ENCODE measurements at regions not wholly inside any gene's neighbourhood (a gene's known extent, or its start where the extent isn't known, plus 50 kb on each side); places are given as distances from the start of the nearest gene placed in this dataset.

DNA sequence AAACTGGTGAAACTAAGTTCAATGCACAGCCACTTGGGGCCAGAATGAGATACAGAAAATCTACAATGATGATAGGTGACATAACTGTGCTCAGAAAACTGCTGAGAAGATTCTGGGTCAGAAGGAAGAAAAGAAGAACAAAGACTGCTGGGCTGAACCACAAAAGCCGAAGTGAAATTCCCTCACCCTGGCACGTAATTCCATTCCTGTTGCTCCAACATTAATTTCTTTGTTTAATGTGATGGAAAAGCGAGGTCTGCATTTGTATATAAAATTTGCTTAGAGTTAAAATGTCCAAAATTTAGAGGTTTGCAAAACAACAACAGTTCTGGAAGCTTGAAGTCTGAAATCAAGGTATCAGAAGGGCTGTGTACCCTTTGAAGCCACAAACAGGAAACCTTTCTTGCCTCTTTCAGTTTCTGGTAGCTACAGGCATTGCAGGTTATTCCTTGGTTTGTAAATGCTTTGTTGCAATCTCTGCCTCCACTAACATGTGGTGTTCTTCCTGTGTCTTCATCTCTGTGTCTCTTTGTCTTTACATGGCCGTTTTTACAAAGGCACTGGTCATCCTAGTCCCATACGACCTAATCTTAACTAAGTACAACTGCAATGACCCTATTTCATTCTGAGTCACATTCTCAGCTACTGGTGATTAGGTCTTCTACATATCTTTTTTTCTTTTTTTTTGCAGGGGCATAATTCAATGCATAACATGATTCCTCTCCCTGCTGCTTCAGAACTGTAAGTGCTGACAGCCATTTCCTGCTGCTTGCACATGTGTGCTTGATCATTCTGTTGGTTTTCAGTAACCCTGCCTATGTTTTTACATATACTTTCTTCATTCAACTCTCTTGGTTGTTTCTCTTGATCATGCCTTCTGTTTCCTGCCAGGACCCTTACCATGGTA, 603.0 kb upstream of the CDH8 start:
- peak; percentile 87 for DNase-seq

DNA sequence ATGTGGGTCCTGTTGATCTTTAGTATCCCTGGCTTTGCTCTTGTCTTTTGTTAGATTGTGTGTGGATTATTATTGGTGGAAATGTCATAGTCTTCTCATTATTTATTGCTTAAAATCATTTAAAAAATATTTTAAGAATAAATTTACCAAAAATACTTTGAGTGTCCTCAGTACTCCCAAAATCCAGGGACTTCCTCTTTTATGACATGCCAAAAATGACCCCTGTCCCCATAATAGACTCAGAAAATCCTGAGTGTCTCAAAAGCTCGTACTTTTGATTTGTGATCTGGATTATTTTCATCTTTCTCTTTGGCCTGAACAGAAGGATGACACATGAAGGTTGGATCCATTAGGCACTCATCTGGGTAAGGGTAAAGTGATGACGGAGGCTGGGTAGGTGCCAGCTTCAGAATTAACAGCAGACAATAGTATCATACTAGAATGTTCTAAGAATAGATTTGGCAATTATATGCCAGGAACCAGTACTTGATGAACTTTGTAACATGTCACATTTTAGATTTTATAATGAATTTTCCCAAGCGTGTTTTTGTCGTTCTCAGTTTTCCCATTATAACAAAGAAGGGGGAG, 602.2 kb upstream of the CDH8 start:
- peak; percentile 65 for DNase-seq

DNA sequence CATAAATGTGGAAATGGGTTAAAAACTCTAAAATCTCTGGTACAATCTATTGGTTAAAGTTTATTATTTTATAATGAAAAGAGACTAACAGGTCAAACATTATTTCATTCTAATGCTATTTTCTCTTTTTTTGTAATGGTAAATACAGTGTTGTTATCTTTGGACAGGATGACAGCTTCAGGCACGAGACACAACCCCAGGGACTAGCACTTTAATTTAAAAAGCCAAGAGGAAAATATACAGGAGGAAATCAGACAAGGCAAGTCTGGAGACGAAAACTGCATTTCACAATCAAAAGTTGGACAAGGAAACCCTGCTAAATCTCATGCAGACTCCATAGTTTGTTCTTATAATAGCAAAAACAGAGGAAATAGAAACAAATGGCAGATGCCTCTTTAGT, 589.1 kb upstream of the CDH8 start:
- peak; percentile 50 for DNase-seq

DNA sequence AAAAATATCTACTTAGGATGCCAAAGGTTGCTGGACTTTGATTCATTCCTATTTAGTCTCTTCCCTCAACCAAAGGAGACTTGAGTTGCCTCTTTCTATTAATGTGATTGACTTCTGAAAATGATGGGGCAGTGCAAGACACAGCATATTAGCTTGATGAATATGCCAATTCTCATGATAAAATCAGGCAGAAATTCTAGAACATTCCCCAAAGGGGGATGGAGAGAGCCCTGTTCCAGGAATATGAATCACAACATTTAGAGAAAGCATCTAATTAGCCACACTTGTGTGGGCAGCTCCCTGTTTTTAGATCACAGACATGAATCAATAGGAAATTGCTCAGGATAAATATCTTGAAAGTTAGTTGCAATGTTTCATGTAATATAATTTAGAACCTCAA, 584.0 kb upstream of the CDH8 start:
- DNase-seq = no peak

DNA sequence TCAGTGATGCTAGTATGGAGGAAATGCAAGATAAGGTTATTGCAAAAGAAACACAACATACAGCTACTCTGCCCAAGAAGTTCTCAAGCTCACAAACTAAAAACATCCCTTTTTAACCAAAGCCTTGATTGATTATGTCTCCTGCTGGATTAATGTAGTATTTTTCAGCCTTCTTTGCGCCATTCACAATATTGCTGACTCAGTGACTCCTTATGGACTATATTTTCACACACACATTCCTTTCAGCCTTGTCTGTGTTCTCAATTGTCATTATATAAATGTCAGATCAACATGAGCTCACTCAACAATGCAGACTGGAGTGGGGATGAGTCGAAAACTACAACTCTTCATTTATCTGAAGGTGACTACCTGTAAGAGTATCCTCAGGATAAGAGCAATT, 579.3 kb upstream of the CDH8 start:
- no peak for DNase-seq

DNA sequence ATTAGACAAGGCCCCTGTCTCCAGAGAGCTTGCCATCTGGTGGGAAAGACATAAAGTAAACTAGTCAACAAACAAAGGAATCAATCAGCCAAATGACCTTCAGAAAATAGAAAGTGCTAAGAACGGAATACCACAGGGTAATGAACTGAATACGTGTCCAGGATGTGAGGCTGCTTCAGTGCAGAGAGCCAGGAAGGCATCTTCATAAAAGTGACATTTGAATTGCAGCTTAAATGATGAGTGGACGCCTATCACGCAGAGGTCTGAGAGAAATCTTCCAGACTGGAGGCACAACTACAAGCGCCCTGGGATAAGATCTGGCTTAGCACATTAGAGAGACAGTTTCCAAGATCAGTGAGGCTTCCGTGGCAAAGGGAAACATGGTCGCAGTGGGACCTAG, 574.1 kb upstream of the CDH8 start:
- DNase-seq = no peak

DNA sequence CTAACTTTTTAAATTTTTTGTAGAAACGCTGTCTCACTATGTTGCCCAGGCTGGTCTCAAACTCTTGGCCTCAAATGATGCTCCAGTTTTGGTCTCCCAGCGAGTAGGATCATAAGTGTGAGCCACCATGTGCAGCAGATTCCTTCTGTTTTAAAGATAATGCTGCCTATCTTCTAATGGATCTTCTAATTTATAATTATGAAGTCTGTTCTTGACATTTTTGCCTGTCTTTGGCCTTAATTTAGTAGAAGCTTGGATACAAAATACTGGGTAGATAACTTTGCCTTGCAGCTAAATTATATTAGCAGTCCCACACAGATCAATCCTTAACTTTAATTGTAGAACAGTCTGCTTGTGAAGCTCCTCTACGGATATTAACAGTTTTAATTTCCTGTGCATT, 566.6 kb upstream of the CDH8 start:
- DNase-seq = no peak

DNA sequence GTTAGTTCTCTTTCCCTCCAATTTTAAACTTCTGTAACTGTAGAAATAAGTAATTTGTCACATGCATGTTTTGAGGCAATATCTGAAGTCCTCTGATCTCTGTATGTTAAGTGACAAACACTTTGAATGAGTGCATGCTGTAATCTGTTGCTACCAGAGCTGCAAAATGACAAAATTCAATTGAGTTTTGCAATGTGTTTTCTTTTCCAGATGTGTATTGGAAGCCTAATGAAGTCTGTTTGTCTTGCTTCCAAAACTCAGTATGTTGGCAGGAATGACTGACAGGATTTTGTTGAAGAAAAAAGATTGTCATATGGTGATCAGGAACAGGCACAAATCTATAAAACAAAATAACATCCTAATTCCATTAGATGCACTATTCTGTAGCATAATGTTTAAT, 561.6 kb upstream of the CDH8 start:
- peak; percentile 89 for DNase-seq

DNA sequence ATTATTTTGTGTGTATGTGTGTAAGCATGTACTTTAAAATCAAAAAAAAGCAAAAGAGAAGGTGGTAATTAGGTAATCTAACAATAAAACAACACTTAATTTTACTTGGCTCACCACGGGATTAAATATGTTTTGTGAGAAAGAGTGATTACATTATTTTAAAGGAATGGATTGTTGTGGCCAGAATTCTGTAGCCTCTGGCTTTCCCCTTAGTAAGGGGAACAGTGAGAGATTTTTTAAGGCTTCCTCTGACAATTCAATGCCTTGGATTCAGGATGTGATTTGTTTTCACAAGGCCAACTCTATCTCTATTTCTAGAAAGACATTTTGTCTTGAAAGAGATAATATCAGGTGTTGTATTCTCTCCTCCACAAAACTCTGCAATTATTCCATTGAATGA, 560.3 kb upstream of the CDH8 start:
- peak; percentile 35 for DNase-seq

DNA sequence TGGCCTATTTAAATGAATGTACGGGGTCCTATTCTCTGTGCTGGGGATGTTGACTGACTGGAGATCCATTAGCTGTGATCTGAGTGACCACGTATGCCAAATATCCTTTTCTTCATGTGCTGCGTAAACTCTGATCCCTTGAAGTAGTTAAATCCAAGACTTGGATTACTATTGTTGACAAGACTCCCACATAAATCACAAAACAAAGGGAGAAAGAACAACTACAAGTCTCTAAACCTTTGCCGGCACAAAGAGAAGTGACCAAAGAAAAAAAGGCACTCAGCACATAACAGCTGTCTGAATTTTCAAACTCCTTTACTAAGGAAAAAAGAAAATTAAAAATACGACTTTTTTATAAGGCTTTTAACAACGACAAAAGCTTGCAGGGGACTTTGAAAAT, 559.9 kb upstream of the CDH8 start:
- DNase-seq = no peak

DNA sequence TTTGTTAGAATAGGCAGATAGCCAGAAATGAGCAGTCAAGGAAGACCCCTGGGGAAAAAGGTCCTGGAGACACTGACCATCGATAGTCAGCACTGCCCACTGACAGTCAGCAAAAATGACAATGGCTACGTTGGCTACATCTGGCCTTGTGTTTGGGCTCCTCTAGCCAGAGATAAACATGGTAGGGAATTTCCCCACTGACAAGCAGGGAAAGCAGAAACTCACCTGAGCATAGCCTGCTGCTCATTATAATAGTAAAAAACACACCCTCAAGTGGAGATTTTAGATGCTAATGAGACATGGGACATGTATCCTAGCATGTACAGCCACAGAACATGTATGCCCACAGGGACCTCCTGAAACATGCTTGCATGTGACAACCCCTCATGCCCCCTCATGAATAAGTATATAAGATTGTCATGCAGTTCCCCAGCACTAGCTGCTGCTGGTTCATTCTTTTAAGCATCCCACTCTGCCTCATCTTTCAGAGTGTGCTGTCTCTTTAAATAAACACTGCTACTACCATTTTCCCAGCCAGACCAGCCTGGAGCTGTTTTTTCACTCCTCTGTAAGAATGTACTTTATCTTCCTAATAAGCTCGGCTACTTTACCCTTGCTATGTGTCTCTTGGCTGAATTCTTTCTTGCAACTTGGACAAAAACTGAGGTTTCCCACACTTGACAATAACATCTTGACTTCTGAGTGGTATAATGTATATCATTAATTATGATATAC, 550.1 kb upstream of the CDH8 start:
- DNase-seq = no peak

DNA sequence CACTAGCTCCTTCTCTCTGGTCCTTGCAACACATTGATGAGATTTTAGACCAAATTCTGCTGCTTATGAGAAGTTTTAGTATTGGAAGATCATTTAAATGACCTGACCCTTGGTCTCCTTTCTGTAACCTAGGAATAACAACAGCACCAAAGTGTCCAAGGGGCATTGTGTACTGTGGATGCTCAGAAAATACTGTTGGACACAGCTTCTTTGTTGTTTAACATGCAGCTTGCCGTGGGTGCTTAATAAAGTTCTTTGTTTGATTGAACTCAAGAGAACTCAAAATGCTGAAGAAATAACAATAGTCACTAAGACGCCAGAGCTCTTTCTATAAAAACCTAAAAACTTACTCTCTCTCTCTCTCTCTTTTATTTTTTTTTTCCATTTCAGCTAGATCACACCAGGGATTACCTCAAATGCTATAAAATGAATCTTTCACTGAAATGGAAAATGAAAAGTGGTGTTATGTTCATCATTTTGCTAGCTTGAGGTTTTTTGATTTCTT, 548.9 kb upstream of the CDH8 start:
- DNase-seq = no peak

DNA sequence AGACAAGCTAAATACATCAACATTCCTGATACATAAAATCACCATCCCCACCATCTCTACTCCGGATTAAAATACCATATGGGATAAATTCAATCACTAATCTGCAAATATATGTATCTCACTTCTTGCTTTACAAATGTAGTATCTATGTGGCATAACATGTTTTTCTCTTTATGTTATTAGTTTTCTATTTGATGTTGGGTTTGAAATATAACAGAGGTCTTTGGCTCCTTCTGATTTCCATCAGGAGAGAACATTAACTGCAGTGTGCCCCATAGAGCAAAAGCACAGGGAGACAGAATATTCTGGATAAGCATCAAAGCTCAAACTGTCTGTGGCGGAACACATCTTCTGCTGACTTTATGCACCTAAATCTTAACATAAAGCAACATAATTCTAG, 547.2 kb upstream of the CDH8 start:
- peak; percentile 9 for DNase-seq

DNA sequence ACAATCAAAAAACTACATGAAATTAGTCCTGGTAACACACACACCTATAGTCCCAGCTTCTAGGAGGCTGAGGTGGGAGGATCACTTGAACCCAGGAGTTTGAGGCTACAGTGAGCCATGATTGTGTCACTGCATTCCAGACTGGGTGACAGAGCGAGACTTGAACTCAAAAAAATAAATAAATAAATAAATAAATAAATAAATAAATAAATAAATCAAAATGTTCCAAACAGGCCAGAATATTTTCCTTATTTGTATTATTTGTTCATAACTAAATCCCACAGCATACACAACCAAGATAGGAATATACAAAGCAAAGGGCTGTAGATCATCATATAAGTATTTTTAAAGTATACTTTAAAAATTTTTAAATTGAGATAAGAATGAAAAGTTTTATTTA, 537.2 kb upstream of the CDH8 start:
- DNase-seq = no peak

DNA sequence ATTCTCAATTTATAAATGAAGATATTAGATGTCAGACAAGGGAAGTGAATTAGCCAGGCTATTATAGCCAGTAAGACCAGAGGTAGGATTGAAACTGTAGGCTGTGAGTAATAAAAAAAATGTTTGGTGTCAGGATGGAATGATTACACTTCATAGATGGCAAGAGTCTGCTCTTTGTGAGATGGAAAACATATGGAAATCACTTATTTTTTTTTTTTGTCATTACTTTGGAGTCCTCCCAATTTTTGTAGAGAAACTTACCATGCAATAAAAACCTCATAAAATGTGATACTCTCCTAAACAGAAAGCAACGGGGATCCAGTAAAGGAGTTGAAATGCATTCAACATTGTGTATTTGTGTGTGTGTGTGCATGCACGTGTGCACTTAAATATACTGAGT, 532.7 kb upstream of the CDH8 start:
- peak; percentile 48 for DNase-seq

DNA sequence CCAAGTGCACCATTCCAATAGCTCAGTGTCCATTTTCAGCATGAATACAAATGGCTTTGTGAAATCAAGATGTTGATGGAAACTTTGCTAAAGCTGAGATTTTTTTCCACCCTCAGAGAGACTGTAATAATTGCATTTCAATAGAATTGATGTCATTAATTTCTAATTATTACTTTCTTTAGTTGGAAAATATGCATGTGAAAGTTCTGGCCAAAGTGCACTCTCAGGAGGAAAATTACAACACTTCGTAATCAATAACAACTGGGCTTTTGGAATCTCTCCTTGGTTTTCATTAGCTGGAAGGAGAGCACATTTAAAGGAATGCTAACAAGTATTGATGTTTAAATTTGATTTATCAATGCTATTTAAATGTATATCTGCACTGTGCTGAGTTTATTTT, 529.5 kb upstream of the CDH8 start:
- DNase-seq = peak; percentile 83

DNA sequence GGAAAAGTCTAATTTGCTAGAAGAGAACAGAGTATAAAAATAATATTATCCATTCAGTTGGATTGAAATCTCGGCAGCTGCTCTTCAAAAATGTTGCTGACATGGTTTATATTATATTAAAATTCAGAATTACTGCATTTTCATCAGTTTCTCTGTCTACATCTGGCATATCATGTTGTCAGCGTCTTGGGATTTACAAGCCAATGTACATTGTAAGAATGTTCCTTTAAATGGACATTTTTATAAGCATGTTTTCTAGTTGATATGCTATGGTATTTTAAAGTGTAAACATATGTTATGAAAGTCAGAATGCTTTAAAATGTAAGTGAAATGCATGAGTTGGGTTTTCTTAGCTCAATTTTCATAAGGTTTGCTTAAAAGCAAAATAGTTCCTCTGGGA, 528.1 kb upstream of the CDH8 start:
- DNase-seq = peak; percentile 85

DNA sequence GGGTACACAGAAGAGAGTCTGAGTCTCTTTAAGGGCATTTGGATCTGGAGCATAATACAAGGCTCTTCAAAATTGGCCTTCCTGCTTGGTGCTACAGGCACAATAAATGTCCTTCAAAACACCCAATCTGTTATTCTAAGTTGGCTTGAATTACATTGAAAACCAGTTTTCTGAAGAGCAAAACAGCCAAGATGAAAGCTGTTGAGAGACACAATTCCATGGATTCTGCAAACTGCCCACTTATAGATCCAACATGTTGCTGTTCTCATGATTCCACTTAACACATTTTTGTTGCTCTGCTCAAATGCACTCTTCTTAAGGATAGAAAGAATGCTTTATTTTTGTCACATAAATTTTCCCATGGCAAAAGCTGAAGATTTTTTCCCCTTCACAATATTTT, 525.9 kb upstream of the CDH8 start:
- DNase-seq = no peak

DNA sequence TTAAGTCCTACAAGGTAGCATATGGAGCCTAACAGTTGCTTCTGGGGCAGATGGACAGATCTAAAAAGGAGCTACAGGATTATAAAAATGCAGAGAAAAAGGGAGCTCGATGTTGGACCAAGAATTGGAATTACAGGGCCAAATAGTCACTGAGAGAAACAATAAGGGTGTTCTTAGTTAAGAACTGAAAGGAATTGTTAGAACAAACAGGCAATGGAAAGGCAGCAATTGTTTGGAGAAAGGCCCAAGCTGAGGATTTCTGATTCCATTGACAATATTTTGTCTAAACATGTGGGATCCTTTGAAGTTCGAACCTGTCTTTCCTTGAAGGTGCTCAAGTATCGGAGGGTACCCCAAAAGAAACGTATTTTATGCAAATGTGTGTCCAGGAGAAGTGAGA, 513.6 kb upstream of the CDH8 start:
- DNase-seq = no peak

DNA sequence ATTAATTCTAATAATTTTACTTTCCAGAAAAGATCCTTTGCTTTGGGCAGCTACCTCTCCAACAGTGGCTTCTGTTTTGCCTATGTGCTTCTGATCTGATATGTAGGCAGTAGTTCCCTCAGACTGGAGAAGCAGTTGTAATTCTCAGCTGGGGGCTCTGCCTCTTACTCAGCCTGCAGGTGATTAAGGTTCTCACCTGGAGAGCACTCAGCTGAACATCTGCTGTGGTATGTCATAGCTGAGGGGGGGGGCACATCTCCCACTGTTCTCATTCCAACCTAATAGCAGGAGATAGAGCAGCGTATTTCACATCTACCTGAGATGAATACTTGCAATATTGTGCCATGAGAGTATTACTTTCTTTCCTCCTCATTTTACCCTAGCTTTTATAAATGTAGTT, 511.9 kb upstream of the CDH8 start:
- no peak for DNase-seq

DNA sequence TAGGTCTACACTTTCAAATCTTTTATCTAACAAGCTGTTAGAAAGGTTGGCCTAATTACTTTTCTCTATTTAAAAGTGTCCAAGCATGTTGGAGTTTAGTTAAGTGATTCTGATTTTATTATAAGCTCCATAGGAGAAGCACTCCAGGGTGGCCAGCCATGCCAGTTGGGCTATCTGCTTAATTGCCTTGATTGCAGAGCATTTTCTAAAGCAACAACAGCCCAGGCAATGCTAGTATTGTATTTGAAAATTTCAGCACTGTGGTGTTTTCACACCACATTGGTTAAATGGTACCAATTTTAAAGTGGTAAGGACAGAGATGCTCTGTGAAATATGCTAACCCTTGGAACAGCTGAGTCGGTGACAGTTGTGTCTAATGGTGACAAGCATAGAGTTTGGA, 510.5 kb upstream of the CDH8 start:
- DNase-seq = no peak

DNA sequence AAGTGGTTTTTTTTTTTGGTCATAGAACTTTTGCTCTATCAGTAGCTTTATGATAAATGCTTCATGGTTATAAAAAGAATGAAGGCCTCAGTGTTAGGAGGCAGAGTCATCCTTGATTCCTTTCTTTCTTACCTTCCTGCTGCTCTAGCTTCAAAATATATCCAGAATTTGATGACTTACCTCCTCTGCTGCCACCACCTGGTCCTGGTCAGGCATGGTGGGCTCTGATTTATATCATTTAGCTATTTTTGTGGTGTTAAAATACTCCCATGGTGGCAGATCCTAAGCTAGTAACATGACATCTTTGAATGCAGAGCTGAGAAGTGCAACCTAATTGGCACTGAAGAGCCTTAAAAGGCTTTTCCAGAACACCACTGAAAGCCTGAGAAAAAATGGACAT, 508.8 kb upstream of the CDH8 start:
- no peak for DNase-seq

DNA sequence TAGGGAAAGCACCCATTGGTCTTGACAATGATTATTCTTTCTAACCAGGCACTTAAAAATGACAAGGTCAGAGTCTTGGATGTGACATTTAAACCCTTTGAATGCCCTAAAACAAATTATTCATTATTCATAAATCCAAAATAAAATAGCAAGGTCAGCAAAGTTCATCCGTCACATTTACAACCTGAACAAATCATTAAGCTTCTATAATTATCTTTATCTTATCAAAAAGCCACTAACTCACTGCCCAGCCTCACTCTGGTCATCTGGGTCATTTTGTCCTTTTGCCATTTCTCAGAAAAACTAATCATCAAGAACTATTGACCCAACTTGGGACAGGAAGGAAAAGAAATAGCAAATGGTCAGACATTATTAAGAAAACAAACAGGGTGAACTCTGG, 507.3 kb upstream of the CDH8 start:
- DNase-seq = no peak

Measured in skin of body (tissue), 1 donor.